ENCODE measurements at regions not wholly inside any gene's neighbourhood (a gene's known extent, or its start where the extent isn't known, plus 50 kb on each side); places are given as distances from the start of the nearest gene placed in this dataset.

DNA sequence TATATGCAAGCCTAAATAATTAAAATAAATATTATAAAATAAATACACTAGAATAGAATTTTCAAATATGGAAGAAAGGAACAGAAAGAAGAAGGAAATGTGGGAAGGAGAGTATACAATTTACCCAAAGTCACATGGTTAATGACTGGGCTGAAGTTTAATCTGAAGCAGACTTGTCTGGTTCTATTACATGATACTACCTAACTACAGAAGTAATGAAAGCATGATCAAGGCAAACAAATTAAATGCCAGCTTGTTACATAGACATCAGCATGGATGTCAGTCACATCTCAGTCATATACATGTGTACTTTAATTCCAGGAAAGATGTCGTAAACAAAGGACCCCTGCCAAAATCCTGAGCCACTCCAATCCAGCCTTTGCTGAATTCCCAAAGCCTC is 1060.8 kb downstream of the CNTNAP5 start:
- intact Hi-C loops (cut with micrococcal nuclease): no loop called here
- peaks cover 0 to 9% (median 4%) of the 10 kb centered on the region in 7 donors for H3K9me3 Mint-ChIP-seq
- Histone ChIP-seq H3K4me2 (replicated peaks; ENCODE audit: extremely low read depth, low read length, poor library complexity, severe bottlenecking) (no peak overlapping the region), H3K79me2 (ENCODE audit: insufficient read depth, low read length) (no peaks in the 10 kb centered on the region), H3K4me3 (replicated peaks in 1 of 3; ENCODE audit: low read depth in 2 of 3, low read length in 3 of 3) (no peak overlapping the region), H3K27ac (ENCODE audit: low read depth in 1 of 2, low read length in 2 of 2) (no peak overlapping the region), H2AFZ (ENCODE audit: insufficient read depth, low read depth, low read length, poor library complexity, severe bottlenecking) (no peak overlapping the region), H3K9me3 (replicated peaks in 1 of 2; ENCODE audit: control insufficient read depth in 1 of 2, insufficient read depth in 1 of 2, low read length in 2 of 2) (peaks cover 3 to 7% of the 10 kb centered on the region in 2 donors), H3K4me1 (ENCODE audit: control insufficient read depth in 1 of 2, insufficient read depth in 2 of 2, low read length in 2 of 2) (no peaks in the 10 kb centered on the region), H3K27me3 (ENCODE audit: control insufficient read depth in 2 of 2, insufficient read depth in 2 of 2, low read length in 2 of 2) (no peaks in the 10 kb centered on the region), H3K36me3 (replicated peaks in 1 of 2; ENCODE audit: control insufficient read depth in 1 of 2, insufficient read depth in 2 of 2, low read length in 2 of 2) (no peaks in the 10 kb centered on the region), H3K9ac (ENCODE audit: insufficient read depth, low read length, poor library complexity, severe bottlenecking) (no peak overlapping the region), H4K20me1 (ENCODE audit: insufficient read depth, low read length) (no peaks in the 10 kb centered on the region)
- WGBS (ENCODE audit: insufficient coverage): no CpG with 5 or more reads among the region's 1 CpG
- no peaks in the 10 kb centered on the region for H3K36me3 Mint-ChIP-seq
- no peak overlapping the region for H3K4me3 Mint-ChIP-seq
- H3K4me1 Mint-ChIP-seq: no peaks in the 10 kb centered on the region
- H3K27ac Mint-ChIP-seq: no peak overlapping the region
- peaks cover 0 to 1% (median 0%) of the 10 kb centered on the region in 3 donors for H3K27me3 Mint-ChIP-seq (ENCODE audit: low read depth in 3 of 3)
- DNase-seq: no peak
- TF ChIP-seq, protein P1, sequence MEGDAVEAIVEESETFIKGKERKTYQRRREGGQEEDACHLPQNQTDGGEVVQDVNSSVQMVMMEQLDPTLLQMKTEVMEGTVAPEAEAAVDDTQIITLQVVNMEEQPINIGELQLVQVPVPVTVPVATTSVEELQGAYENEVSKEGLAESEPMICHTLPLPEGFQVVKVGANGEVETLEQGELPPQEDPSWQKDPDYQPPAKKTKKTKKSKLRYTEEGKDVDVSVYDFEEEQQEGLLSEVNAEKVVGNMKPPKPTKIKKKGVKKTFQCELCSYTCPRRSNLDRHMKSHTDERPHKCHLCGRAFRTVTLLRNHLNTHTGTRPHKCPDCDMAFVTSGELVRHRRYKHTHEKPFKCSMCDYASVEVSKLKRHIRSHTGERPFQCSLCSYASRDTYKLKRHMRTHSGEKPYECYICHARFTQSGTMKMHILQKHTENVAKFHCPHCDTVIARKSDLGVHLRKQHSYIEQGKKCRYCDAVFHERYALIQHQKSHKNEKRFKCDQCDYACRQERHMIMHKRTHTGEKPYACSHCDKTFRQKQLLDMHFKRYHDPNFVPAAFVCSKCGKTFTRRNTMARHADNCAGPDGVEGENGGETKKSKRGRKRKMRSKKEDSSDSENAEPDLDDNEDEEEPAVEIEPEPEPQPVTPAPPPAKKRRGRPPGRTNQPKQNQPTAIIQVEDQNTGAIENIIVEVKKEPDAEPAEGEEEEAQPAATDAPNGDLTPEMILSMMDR (IDR thresholded peaks at IDR 0.05): no peak

DNA sequence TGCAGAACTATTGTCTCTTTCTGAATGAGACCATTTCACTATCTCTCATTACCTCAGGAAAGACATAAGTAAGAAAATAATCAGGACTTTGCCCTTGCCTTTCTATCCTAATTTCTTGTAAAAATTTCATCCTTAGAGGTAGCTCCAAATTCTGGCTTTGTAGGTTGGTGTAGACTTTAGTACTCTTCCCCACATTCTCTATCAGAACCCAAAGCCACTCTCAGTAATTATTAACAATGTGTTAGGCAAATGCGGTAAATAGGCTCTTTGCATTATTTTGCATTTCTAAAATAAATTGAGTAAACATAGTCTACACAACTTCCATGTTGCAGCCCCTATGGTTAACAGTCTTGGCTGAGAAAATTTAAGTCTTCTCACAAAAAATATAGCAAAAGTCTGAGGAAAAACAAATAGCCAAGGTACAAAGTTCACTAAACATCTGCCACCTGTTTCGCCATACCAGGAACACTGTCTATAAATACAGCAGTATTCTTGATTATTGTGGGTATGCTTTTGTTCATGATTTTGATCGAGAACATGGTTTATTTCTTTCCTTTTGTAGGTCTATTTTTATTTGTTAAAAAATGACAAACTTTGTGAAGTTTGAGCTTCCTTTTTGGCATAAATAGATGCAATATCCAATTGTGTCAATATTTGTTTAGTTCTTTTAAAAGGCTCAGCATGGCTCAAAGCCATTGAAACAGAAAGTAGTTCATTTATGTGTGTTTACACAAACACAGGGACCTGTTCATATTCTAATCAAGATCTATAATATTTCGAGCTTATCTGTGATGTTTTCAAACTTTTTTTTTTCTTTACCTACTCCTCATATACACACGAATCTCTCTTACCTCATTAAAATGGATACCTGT is 1061.5 kb downstream of the CNTNAP5 start:
- no peaks in the 10 kb centered on the region for H4K20me1 ChIP-seq (ENCODE audit: insufficient read depth, low read length)
- H3K4me1 ChIP-seq (ENCODE audit: control insufficient read depth in 1 of 2, insufficient read depth in 2 of 2, low read length in 2 of 2): no peaks in the 10 kb centered on the region
- no peak overlapping the region for H2AFZ ChIP-seq (ENCODE audit: insufficient read depth, low read depth, low read length, poor library complexity, severe bottlenecking)
- Mint-ChIP-seq H3K27ac (no peak overlapping the region), H3K36me3 (no peaks in the 10 kb centered on the region), H3K4me1 (no peaks in the 10 kb centered on the region), H3K27me3 (ENCODE audit: low read depth in 3 of 3) (peaks cover 0 to 1% (median 0%) of the 10 kb centered on the region in 3 donors), H3K9me3 (peaks cover 0 to 9% (median 4%) of the 10 kb centered on the region in 7 donors), H3K4me3 (no peak overlapping the region)
- H3K27ac ChIP-seq (ENCODE audit: low read depth in 1 of 2, low read length in 2 of 2): no peak overlapping the region
- WGBS (ENCODE audit: insufficient coverage): 100% methylated on average over 1 of the region's 5 CpGs
- no peaks in the 10 kb centered on the region for H3K27me3 ChIP-seq (ENCODE audit: control insufficient read depth in 2 of 2, insufficient read depth in 2 of 2, low read length in 2 of 2)
- H3K79me2 ChIP-seq (ENCODE audit: insufficient read depth, low read length): no peaks in the 10 kb centered on the region
- H3K36me3 ChIP-seq (replicated peaks in 1 of 2; ENCODE audit: control insufficient read depth in 1 of 2, insufficient read depth in 2 of 2, low read length in 2 of 2): no peaks in the 10 kb centered on the region
- no peak for DNase-seq
- intact Hi-C loops (cut with micrococcal nuclease): no loop called here
- H3K9ac ChIP-seq (ENCODE audit: insufficient read depth, low read length, poor library complexity, severe bottlenecking): no peak overlapping the region
- no peak overlapping the region for H3K4me3 ChIP-seq (replicated peaks in 1 of 3; ENCODE audit: low read depth in 2 of 3, low read length in 3 of 3)
- H3K4me2 ChIP-seq (replicated peaks; ENCODE audit: extremely low read depth, low read length, poor library complexity, severe bottlenecking): no peak overlapping the region
- TF ChIP-seq, protein P1 (IDR thresholded peaks at IDR 0.05): no peak
- peaks cover 3 to 7% of the 10 kb centered on the region in 2 donors for H3K9me3 ChIP-seq (replicated peaks in 1 of 2; ENCODE audit: control insufficient read depth in 1 of 2, insufficient read depth in 1 of 2, low read length in 2 of 2)
